ENCODE measurements at regions not wholly inside any gene's neighbourhood (a gene's known extent, or its start where the extent isn't known, plus 50 kb on each side); places are given as distances from the start of the nearest gene placed in this dataset.
A peak's percentile ranks its signal among the peaks of the same experiment; 100 is the strongest.

DNA sequence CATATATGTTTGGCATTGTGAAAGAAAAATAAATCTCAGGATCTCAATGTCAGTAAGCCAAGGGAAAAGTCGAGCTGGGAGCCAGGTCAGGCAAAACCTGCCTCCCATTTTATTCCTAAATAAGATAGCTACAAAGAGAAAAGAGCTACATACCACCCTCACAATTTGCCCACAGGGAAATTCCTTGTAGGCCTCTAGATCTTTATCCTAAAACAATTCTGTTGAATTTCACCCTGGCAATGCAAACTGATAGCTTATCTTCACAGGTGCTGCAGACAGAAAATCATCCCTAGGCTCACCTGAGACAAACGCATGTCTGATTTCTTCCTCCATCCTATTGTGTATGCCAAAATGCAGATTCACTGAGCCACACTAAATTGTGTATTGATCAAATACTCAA is 2587.1 kb downstream of the PCDH9 start:
- TF ChIP-seq, protein P1, sequence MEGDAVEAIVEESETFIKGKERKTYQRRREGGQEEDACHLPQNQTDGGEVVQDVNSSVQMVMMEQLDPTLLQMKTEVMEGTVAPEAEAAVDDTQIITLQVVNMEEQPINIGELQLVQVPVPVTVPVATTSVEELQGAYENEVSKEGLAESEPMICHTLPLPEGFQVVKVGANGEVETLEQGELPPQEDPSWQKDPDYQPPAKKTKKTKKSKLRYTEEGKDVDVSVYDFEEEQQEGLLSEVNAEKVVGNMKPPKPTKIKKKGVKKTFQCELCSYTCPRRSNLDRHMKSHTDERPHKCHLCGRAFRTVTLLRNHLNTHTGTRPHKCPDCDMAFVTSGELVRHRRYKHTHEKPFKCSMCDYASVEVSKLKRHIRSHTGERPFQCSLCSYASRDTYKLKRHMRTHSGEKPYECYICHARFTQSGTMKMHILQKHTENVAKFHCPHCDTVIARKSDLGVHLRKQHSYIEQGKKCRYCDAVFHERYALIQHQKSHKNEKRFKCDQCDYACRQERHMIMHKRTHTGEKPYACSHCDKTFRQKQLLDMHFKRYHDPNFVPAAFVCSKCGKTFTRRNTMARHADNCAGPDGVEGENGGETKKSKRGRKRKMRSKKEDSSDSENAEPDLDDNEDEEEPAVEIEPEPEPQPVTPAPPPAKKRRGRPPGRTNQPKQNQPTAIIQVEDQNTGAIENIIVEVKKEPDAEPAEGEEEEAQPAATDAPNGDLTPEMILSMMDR (IDR thresholded peaks at IDR 0.05; ENCODE audit: low read depth, low read length): no peak
- no peak for TF ChIP-seq EZH2phosphoT487 (IDR thresholded peaks at IDR 0.05; ENCODE audit: low read depth)
- H3K9ac ChIP-seq (ENCODE audit: low read length): no peak overlapping the region

DNA sequence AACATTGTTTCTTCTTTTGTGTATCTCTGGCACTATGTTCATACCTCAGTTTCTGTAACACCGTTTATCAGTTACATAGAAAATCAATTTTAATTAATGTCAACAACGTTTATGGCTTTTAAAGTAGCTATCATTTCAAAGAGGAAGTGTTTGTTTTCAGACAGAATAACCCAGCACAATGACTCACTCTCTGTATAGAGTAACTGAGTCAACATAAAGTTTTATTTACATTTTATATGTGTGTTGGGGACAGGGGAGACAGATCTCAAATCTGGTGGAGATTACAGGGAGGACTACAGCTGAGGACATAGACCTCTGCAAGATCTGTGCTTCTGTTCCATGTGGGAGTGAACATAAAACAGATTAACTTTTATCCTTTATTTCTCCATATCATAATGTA is 2590.1 kb downstream of the PCDH9 start:
- Histone ChIP-seq H3K36me3 (replicated peaks; ENCODE audit: low read depth, low read length) (no peaks in the 10 kb centered on the region), H3K79me2 (ENCODE audit: low read length) (no peaks in the 10 kb centered on the region), H2AFZ (ENCODE audit: low read depth, low read length) (no peak overlapping the region), H3K4me1 (ENCODE audit: low read length) (peaks cover 5% of the 10 kb centered on the region), H3K27me3 (ENCODE audit: low read depth, low read length) (no peaks in the 10 kb centered on the region), H3K4me3 (ENCODE audit: low read length) (no peak overlapping the region), H3K9ac (ENCODE audit: low read length) (no peak overlapping the region), H3K27ac (ENCODE audit: low read length) (no peak overlapping the region), H3K9me3 (ENCODE audit: insufficient read depth, low read length) (no peaks in the 10 kb centered on the region), H3K4me2 (ENCODE audit: low read length) (no peak overlapping the region), H4K20me1 (ENCODE audit: insufficient read depth, low read length) (no peaks in the 10 kb centered on the region)
- TF ChIP-seq, protein P1 (IDR thresholded peaks at IDR 0.05; ENCODE audit: low read depth, low read length): no peak
- no peak for TF ChIP-seq EZH2phosphoT487 (IDR thresholded peaks at IDR 0.05; ENCODE audit: low read depth)

More for the DNA sequence above, 2587.1 kb downstream of the PCDH9 start:
- no peak overlapping the region for H2AFZ ChIP-seq (ENCODE audit: low read depth, low read length)
- no peak overlapping the region for H3K4me2 ChIP-seq (ENCODE audit: low read length)
- no peaks in the 10 kb centered on the region for H3K36me3 ChIP-seq (replicated peaks; ENCODE audit: low read depth, low read length)
- H3K79me2 ChIP-seq (ENCODE audit: low read length): no peaks in the 10 kb centered on the region
- peaks cover 5% of the 10 kb centered on the region for H3K4me1 ChIP-seq (ENCODE audit: low read length)
- H4K20me1 ChIP-seq (ENCODE audit: insufficient read depth, low read length): no peaks in the 10 kb centered on the region
- H3K27me3 ChIP-seq (ENCODE audit: low read depth, low read length): no peaks in the 10 kb centered on the region
- no peak overlapping the region for H3K27ac ChIP-seq (ENCODE audit: low read length)
- H3K9me3 ChIP-seq (ENCODE audit: insufficient read depth, low read length): no peaks in the 10 kb centered on the region
- no peak overlapping the region for H3K4me3 ChIP-seq (ENCODE audit: low read length)

- H3K9me3 ChIP-seq (ENCODE audit: insufficient read depth, low read length): no peaks in the 10 kb centered on the region
- no peak overlapping the region for H3K4me2 ChIP-seq (ENCODE audit: low read length)
- H3K4me1 ChIP-seq (ENCODE audit: low read length): peaks cover 8% of the 10 kb centered on the region
- no peaks in the 10 kb centered on the region for H3K27me3 ChIP-seq (ENCODE audit: low read depth, low read length)
- no peaks in the 10 kb centered on the region for H4K20me1 ChIP-seq (ENCODE audit: insufficient read depth, low read length)
- TF ChIP-seq, protein P1 (IDR thresholded peaks at IDR 0.05; ENCODE audit: low read depth, low read length): no peak
- TF ChIP-seq EZH2phosphoT487 (IDR thresholded peaks at IDR 0.05; ENCODE audit: low read depth): no peak
- no peak overlapping the region for H3K27ac ChIP-seq (ENCODE audit: low read length)
- no peaks in the 10 kb centered on the region for H3K36me3 ChIP-seq (replicated peaks; ENCODE audit: low read depth, low read length)
- H3K9ac ChIP-seq (ENCODE audit: low read length): no peak overlapping the region
- H3K4me3 ChIP-seq (ENCODE audit: low read length): no peak overlapping the region
- no peak overlapping the region for H2AFZ ChIP-seq (ENCODE audit: low read depth, low read length)
- no peaks in the 10 kb centered on the region for H3K79me2 ChIP-seq (ENCODE audit: low read length)
These were observed 2590.9 kb downstream of the PCDH9 start for GRCh38 chr13:64639206-64639605.

DNA sequence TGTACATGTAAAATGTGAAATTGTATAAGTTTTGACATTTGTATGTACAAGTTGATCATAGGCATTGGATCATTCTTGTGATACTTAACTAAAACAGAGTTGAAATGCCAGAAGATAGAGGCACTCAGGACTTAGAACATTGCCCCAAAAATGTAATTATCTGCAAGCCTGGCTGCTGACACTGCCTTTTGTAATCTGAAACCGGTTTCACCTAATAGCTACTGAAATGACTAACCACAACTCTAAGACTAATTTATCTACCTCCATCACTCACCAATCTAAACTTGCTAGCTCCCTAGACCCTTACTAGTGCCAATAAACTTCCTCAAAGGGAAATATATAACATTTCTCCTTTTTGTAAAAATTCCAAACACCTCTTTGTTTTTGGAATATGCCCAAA is 2596.2 kb downstream of the PCDH9 start:
- Histone ChIP-seq H3K4me2 (ENCODE audit: low read length) (peak overlapping the region; percentile 36), H3K27ac (ENCODE audit: low read length) (no peak overlapping the region), H3K4me3 (ENCODE audit: low read length) (no peak overlapping the region), H3K9ac (ENCODE audit: low read length) (no peak overlapping the region), H4K20me1 (ENCODE audit: insufficient read depth, low read length) (no peaks in the 10 kb centered on the region), H3K36me3 (replicated peaks; ENCODE audit: low read depth, low read length) (no peaks in the 10 kb centered on the region), H2AFZ (ENCODE audit: low read depth, low read length) (no peak overlapping the region), H3K79me2 (ENCODE audit: low read length) (no peaks in the 10 kb centered on the region), H3K9me3 (ENCODE audit: insufficient read depth, low read length) (no peaks in the 10 kb centered on the region), H3K4me1 (ENCODE audit: low read length) (peaks cover 9% of the 10 kb centered on the region), H3K27me3 (ENCODE audit: low read depth, low read length) (no peaks in the 10 kb centered on the region)
- TF ChIP-seq, protein P1 (IDR thresholded peaks at IDR 0.05; ENCODE audit: low read depth, low read length): no peak
- no peak for TF ChIP-seq EZH2phosphoT487 (IDR thresholded peaks at IDR 0.05; ENCODE audit: low read depth)
